Stimulated activated CD8-positive, alpha-beta memory T cell treated with anti-CD3 and anti-CD28 coated beads, Interleukin-7, amount 100 ng/mL, for 1 hour (primary cell): ENCODE measurements at regions not wholly inside any gene's neighbourhood (a gene's known extent, or its start where the extent isn't known, plus 50 kb on each side); places are given as distances from the start of the nearest gene placed in this dataset.

Experiments used
- DNase-seq, 2 donors: peaks; one replicate each; pipeline ENCODE4 v3.0.0-alpha.2; 2020; ENCODE audit warnings: low read depth in 2 of 2

- DNase-seq = no peak
Observed at GRCh38 chr10:113415246-113415645, 137.6 kb upstream of the HABP2 start.

- no peak for DNase-seq
Observed at GRCh38 chr10:113420057-113420732, 132.7 kb upstream of the HABP2 start.

GRCh38 chr10:113420733-113421675, 131.8 kb upstream of the HABP2 start:
- DNase-seq = no peak

GRCh38 chr10:113422371-113422770, 130.5 kb upstream of the HABP2 start:
- DNase-seq = no peak

- DNase-seq = no peak
Observed at GRCh38 chr10:113423981-113424721, 128.7 kb upstream of the HABP2 start.

GRCh38 chr10:113425008-113425407, 127.8 kb upstream of the HABP2 start:
- DNase-seq = no peak

- DNase-seq = no peak
Observed at GRCh38 chr10:113425541-113425951, 127.3 kb upstream of the HABP2 start.

GRCh38 chr10:113426181-113426877, 126.5 kb upstream of the HABP2 start:
- DNase-seq = no peak

GRCh38 chr10:113427236-113427735, 125.6 kb upstream of the HABP2 start:
- no peak for DNase-seq

GRCh38 chr10:113427811-113428558, 124.9 kb upstream of the HABP2 start:
- DNase-seq = no peak

- DNase-seq = no peak
Observed at GRCh38 chr10:113430634-113431397, 122.0 kb upstream of the HABP2 start.

- DNase-seq = no peak
Observed at GRCh38 chr10:113431398-113432160, 121.3 kb upstream of the HABP2 start.

- DNase-seq = no peak
Observed at GRCh38 chr10:113433711-113434110, 119.1 kb upstream of the HABP2 start.

GRCh38 chr10:113434315-113434714, 118.5 kb upstream of the HABP2 start:
- DNase-seq = no peak

GRCh38 chr10:113434950-113435349, 117.9 kb upstream of the HABP2 start:
- no peak for DNase-seq

- DNase-seq = no peak
Observed at GRCh38 chr10:113435881-113436280, 117.0 kb upstream of the HABP2 start.

- DNase-seq = no peak
Observed at GRCh38 chr10:113436851-113437250, 116.0 kb upstream of the HABP2 start.

GRCh38 chr10:113438652-113439051, 114.2 kb upstream of the HABP2 start:
- no peak for DNase-seq

GRCh38 chr10:113441220-113441619, 111.6 kb upstream of the HABP2 start:
- DNase-seq = no peak
